ENCODE measurements at regions not wholly inside any gene's neighbourhood (a gene's known extent, or its start where the extent isn't known, plus 50 kb on each side); places are given as distances from the start of the nearest gene placed in this dataset.

GRCh38 chr7:96521068-96521894, 188.4 kb downstream of the SEM1 start:
- TF ChIP-seq CTCF (IDR thresholded peaks at IDR 0.05) (no peak), POLR2A (IDR thresholded peaks at IDR 0.05) (no peak), POLR2AphosphoS5 (IDR thresholded peaks at IDR 0.05) (no peak)

Measured in suprapubic skin (tissue), 4 donors.